Adrenal gland (tissue), 5 donors: ENCODE measurements at regions not wholly inside any gene's neighbourhood (a gene's known extent, or its start where the extent isn't known, plus 50 kb on each side); places are given as distances from the start of the nearest gene placed in this dataset.
"Not testable (repeated sequence)": the region's sequence is repeated elsewhere in the genome, so short reads cannot be mapped to it uniquely, and the experiment has no call there.

Experiments
- POLR2A ChIP-seq, 2 donors: fragments of 450-650 bp; IDR thresholded peaks; one replicate each; pipeline ENCODE4 v1.6.1; 2017; ENCODE audit warnings: antibody characterized with exemption in 2 of 2, mild to moderate bottlenecking in 2 of 2, moderate library complexity in 1 of 2
- TF ChIP-seq, protein P1 (sequence below), 6 experiments: fragments of 450-650 bp in 4 of 6; fragments of 200-600 bp in 2 of 6; sonication (generic) in 1 of 6; IDR thresholded peaks; 1 replicate in 5 of 6; 2 replicates in 1 of 6; pipeline versions ENCODE4 v1.5.1 to v1.8.0; 2016 to 2021; ENCODE audit warnings: antibody characterized with exemption in 6 of 6, mild to moderate bottlenecking in 2 of 6, moderate library complexity in 1 of 6
- donor health status: DM: no; HTN: no; CAD: no.

DNA sequence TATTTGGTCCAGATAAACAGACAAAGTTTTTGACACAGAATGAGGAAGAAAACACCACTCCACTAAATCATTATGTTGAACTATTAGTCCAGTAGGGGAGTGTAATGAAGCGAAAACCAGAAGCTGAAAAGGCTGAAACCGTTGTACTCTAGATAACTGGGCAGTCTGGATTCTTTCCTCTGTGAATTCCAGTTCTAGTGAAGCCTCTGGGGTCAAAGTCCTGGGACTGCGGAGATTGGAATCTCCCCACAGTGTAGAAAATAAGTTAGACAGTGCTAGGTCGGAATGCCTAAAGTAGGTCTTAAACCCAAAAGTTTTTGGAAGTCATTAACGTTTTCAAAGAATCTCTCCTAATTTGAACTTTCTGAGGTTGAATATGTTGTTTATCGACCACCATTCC lies 1589.9 kb downstream of the REEP3 start:
- TF ChIP-seq, protein P1, sequence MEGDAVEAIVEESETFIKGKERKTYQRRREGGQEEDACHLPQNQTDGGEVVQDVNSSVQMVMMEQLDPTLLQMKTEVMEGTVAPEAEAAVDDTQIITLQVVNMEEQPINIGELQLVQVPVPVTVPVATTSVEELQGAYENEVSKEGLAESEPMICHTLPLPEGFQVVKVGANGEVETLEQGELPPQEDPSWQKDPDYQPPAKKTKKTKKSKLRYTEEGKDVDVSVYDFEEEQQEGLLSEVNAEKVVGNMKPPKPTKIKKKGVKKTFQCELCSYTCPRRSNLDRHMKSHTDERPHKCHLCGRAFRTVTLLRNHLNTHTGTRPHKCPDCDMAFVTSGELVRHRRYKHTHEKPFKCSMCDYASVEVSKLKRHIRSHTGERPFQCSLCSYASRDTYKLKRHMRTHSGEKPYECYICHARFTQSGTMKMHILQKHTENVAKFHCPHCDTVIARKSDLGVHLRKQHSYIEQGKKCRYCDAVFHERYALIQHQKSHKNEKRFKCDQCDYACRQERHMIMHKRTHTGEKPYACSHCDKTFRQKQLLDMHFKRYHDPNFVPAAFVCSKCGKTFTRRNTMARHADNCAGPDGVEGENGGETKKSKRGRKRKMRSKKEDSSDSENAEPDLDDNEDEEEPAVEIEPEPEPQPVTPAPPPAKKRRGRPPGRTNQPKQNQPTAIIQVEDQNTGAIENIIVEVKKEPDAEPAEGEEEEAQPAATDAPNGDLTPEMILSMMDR (IDR thresholded peaks at IDR 0.05) = not testable (repeated sequence)
- TF ChIP-seq POLR2A (IDR thresholded peaks at IDR 0.05) = not testable (repeated sequence)
